MM.1S (cell line): ENCODE measurements at regions not wholly inside any gene's neighbourhood (a gene's known extent, or its start where the extent isn't known, plus 50 kb on each side); places are given as distances from the start of the nearest gene placed in this dataset.
"Not testable (repeated sequence)": the region's sequence is repeated elsewhere in the genome, so short reads cannot be mapped to it uniquely, and the experiment has no call there.

Experiments
- DNase-seq: peaks from one replicate; pipeline ENCODE4 v3.0.0-alpha.2; 2015
- H2AFZ ChIP-seq: fragments of 300-600 bp; sonication (generic); 2 replicates; pipeline ENCODE4 v1.6.0; 2016; ENCODE audit warnings: antibody characterized with exemption, low read length
- H3F3A ChIP-seq: fragments of 300-600 bp; sonication (generic); 2 replicates; pipeline ENCODE4 v1.6.1; 2016; ENCODE audit warnings: mild to moderate bottlenecking, antibody characterized with exemption, low read length, moderate library complexity, mixed read lengths; ENCODE audit not compliant: insufficient read depth
- H3K27ac ChIP-seq: fragments of 300-600 bp; sonication (generic); 2 replicates; pipeline ENCODE4 v1.5.1; 2016; ENCODE audit warnings: mild to moderate bottlenecking, low read length
- H3K27me3 ChIP-seq: fragments of 300-600 bp; sonication (generic); replicated peaks from 2 replicates; pipeline ENCODE4 v1.6.0; 2016; ENCODE audit warnings: low read length; ENCODE audit not compliant: insufficient read depth
- H3K36me3 ChIP-seq: fragments of 300-600 bp; sonication (generic); replicated peaks from 2 replicates; pipeline ENCODE4 v1.6.1; 2016; ENCODE audit warnings: mild to moderate bottlenecking, low read length, mixed read lengths; ENCODE audit not compliant: insufficient read depth
- H3K4me1 ChIP-seq: fragments of 300-600 bp; sonication (generic); 2 replicates; pipeline ENCODE4 v1.6.1; 2016; ENCODE audit warnings: low read length, mixed read lengths
- H3K4me2 ChIP-seq: fragments of 300-600 bp; sonication (generic); 2 replicates; pipeline ENCODE4 v1.6.0; 2016; ENCODE audit warnings: low read depth, low read length
- H3K4me3 ChIP-seq: fragments of 300-600 bp; sonication (generic); 2 replicates; pipeline ENCODE4 v1.5.1; 2016; ENCODE audit warnings: low read length, mixed read lengths
- H3K79me2 ChIP-seq: fragments of 300-600 bp; sonication (generic); 2 replicates; pipeline ENCODE4 v1.6.1; 2016; ENCODE audit warnings: mixed run types, low read length, mixed read lengths
- H3K9ac ChIP-seq: fragments of 300-600 bp; sonication (generic); 2 replicates; pipeline ENCODE4 v1.6.1; 2016; ENCODE audit warnings: low read length, mixed read lengths
- H3K9me2 ChIP-seq: fragments of 300-600 bp; sonication (generic); replicated peaks from 2 replicates; pipeline ENCODE4 v1.6.1; 2016; ENCODE audit warnings: mild to moderate bottlenecking, low read length, mixed read lengths; ENCODE audit not compliant: insufficient read depth
- H3K9me3 ChIP-seq: fragments of 300-600 bp; sonication (generic); replicated peaks from 2 replicates; pipeline ENCODE4 v1.6.1; 2016; ENCODE audit warnings: mild to moderate bottlenecking, low read length, mixed read lengths; ENCODE audit not compliant: insufficient read depth
- H4K20me1 ChIP-seq: fragments of 300-600 bp; sonication (generic); 2 replicates; pipeline ENCODE4 v1.6.1; 2016; ENCODE audit warnings: mild to moderate bottlenecking, low read length, moderate library complexity, mixed read lengths; ENCODE audit not compliant: insufficient read depth
- CTCF ChIP-seq: fragments of 300-600 bp; sonication (generic); IDR thresholded peaks from 2 replicates; pipeline ENCODE4 v1.5.1; 2016; ENCODE audit warnings: antibody characterized with exemption, low read length, mixed read lengths
- EZH2 ChIP-seq: fragments of 300-600 bp; sonication (generic); optimal IDR thresholded peaks from 2 replicates; pipeline ENCODE3; 2017; ENCODE audit warnings: low read depth, mild to moderate bottlenecking, antibody characterized with exemption, low read length, mixed read lengths
- EZH2phosphoT487 ChIP-seq: fragments of 300-600 bp; sonication (generic); IDR thresholded peaks from 2 replicates; pipeline ENCODE4 v1.6.1; 2018; ENCODE audit warnings: antibody characterized with exemption, low read length

GRCh38 chr2:54030806-54031205, 60.0 kb upstream of the PSME4 start:
- no peaks in the 10 kb centered on the region for H3K36me3 ChIP-seq
- H2AFZ ChIP-seq, result no peak overlapping the region
- no peaks in the 10 kb centered on the region for H3K4me1 ChIP-seq
- no peak overlapping the region for H3K4me2 ChIP-seq
- H3K4me3 ChIP-seq, result no peak overlapping the region
- no peaks in the 10 kb centered on the region for H4K20me1 ChIP-seq
- no peak for TF ChIP-seq EZH2phosphoT487
- TF ChIP-seq EZH2, result no peak
- no peak for TF ChIP-seq CTCF
- no peaks in the 10 kb centered on the region for H3K79me2 ChIP-seq
- no peak overlapping the region for H3K9ac ChIP-seq
- H3K27ac ChIP-seq, result no peak overlapping the region
- no peaks in the 10 kb centered on the region for H3K27me3 ChIP-seq
- DNase-seq, result no peak
- H3K9me3 ChIP-seq, result no peaks in the 10 kb centered on the region
- H3K9me2 ChIP-seq, result no peaks in the 10 kb centered on the region
- no peaks in the 10 kb centered on the region for H3F3A ChIP-seq

- no peak overlapping the region for H3K27ac ChIP-seq
- H3K79me2 ChIP-seq, result no peaks in the 10 kb centered on the region
- no peaks in the 10 kb centered on the region for H3K27me3 ChIP-seq
- no peak overlapping the region for H3K4me3 ChIP-seq
- H3K9me2 ChIP-seq, result no peaks in the 10 kb centered on the region
- H3K9ac ChIP-seq, result no peak overlapping the region
- no peaks in the 10 kb centered on the region for H3F3A ChIP-seq
- DNase-seq, result no peak
- no peak overlapping the region for H3K4me2 ChIP-seq
- H3K9me3 ChIP-seq, result no peaks in the 10 kb centered on the region
- H2AFZ ChIP-seq, result no peak overlapping the region
- no peaks in the 10 kb centered on the region for H3K36me3 ChIP-seq
- no peaks in the 10 kb centered on the region for H3K4me1 ChIP-seq
- H4K20me1 ChIP-seq, result no peaks in the 10 kb centered on the region
- TF ChIP-seq CTCF (no peak), EZH2phosphoT487 (no peak), EZH2 (no peak)
These were observed 59.6 kb upstream of the PSME4 start for GRCh38 chr2:54030396-54030741.

- Histone ChIP-seq H3K27ac (no peak overlapping the region), H3K9me3 (no peaks in the 10 kb centered on the region), H4K20me1 (no peaks in the 10 kb centered on the region), H3K9me2 (no peaks in the 10 kb centered on the region), H3K4me3 (no peak overlapping the region), H3K79me2 (no peaks in the 10 kb centered on the region), H3F3A (no peaks in the 10 kb centered on the region), H3K4me1 (no peaks in the 10 kb centered on the region), H3K27me3 (no peaks in the 10 kb centered on the region), H3K4me2 (no peak overlapping the region), H3K9ac (no peak overlapping the region), H3K36me3 (no peaks in the 10 kb centered on the region), H2AFZ (no peak overlapping the region)
- no peak for TF ChIP-seq CTCF
- TF ChIP-seq EZH2phosphoT487, result no peak
- no peak for TF ChIP-seq EZH2
- DNase-seq, result no peak
These were observed 59.1 kb upstream of the PSME4 start for GRCh38 chr2:54029721-54030395.

- H3K4me1 ChIP-seq, H3K27me3 ChIP-seq, H3K4me2 ChIP-seq, DNase-seq, H4K20me1 ChIP-seq, H3K36me3 ChIP-seq, H3F3A ChIP-seq, H3K9me3 ChIP-seq, H3K9me2 ChIP-seq, H3K9ac ChIP-seq, H3K79me2 ChIP-seq, H3K27ac ChIP-seq, H2AFZ ChIP-seq, H3K4me3 ChIP-seq: not testable (repeated sequence)
These were observed 54.8 kb upstream of the PSME4 start for GRCh38 chr2:54025463-54026075.
